ENCODE measurements at regions not wholly inside any gene's neighbourhood (a gene's known extent, or its start where the extent isn't known, plus 50 kb on each side); places are given as distances from the start of the nearest gene placed in this dataset.

DNA sequence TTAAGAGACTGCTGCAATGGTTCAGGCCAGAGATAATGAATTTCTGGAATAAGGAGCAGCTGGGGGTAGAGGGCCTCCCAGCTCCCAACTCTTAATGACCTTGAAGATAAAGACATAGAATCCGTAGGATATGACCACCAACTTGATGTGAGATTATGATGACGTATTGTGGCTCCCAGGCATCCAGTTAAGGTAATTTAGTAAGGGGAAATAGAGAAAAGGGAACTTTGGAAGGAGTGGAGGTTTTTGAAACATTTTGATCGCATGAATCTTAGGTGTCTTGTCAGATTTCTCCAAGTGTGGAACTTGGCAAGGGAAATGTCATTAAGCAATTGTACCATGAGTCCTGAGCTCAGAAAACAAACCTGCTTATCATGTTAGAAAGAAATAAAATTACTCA is 277.3 kb upstream of the TANK start:
- TF ChIP-seq, protein P1, sequence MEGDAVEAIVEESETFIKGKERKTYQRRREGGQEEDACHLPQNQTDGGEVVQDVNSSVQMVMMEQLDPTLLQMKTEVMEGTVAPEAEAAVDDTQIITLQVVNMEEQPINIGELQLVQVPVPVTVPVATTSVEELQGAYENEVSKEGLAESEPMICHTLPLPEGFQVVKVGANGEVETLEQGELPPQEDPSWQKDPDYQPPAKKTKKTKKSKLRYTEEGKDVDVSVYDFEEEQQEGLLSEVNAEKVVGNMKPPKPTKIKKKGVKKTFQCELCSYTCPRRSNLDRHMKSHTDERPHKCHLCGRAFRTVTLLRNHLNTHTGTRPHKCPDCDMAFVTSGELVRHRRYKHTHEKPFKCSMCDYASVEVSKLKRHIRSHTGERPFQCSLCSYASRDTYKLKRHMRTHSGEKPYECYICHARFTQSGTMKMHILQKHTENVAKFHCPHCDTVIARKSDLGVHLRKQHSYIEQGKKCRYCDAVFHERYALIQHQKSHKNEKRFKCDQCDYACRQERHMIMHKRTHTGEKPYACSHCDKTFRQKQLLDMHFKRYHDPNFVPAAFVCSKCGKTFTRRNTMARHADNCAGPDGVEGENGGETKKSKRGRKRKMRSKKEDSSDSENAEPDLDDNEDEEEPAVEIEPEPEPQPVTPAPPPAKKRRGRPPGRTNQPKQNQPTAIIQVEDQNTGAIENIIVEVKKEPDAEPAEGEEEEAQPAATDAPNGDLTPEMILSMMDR (IDR thresholded peaks at IDR 0.05): no peak
- TF ChIP-seq EZH2 (IDR thresholded peaks at IDR 0.05; ENCODE audit: borderline replicate concordance, insufficient read depth, low read depth, low read length, poor library complexity, severe bottlenecking): no peak

All from B cell (primary cell).